ENCODE measurements at regions not wholly inside any gene's neighbourhood (a gene's known extent, or its start where the extent isn't known, plus 50 kb on each side); places are given as distances from the start of the nearest gene placed in this dataset.

DNA sequence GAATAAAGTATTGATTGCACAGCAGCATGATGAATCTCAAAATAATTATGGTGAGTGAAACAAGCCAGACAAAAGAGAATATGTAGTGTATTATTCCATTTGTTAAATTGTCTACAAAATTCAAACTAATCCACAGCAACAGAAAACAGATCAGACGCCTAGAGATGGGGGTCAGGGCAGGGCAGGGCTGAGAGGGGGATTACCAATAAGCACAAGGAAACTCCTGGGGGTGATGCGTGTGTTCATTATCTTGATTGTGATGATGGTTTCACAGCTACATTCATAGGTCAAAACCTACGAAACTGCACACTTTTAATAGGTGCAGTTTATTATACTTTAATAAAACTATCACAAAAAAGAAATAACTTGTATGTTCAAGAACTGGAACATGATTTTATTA, 132.7 kb upstream of the CDK6 start:
- TF ChIP-seq TAF1 (conservative IDR thresholded peaks at IDR 0.05) = no peak
- TF ChIP-seq, protein P1, sequence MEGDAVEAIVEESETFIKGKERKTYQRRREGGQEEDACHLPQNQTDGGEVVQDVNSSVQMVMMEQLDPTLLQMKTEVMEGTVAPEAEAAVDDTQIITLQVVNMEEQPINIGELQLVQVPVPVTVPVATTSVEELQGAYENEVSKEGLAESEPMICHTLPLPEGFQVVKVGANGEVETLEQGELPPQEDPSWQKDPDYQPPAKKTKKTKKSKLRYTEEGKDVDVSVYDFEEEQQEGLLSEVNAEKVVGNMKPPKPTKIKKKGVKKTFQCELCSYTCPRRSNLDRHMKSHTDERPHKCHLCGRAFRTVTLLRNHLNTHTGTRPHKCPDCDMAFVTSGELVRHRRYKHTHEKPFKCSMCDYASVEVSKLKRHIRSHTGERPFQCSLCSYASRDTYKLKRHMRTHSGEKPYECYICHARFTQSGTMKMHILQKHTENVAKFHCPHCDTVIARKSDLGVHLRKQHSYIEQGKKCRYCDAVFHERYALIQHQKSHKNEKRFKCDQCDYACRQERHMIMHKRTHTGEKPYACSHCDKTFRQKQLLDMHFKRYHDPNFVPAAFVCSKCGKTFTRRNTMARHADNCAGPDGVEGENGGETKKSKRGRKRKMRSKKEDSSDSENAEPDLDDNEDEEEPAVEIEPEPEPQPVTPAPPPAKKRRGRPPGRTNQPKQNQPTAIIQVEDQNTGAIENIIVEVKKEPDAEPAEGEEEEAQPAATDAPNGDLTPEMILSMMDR (IDR thresholded peaks at IDR 0.05; ENCODE audit: low read depth, low read length, missing input control) = no peak
- no peak for TF ChIP-seq RXRA (IDR thresholded peaks at IDR 0.05)
- TF ChIP-seq EGR1 (IDR thresholded peaks at IDR 0.05; ENCODE audit: low read depth in 2 of 2) = no peak
- TF ChIP-seq SP1 (IDR thresholded peaks at IDR 0.05) = no peak
- TF ChIP-seq, protein P2, sequence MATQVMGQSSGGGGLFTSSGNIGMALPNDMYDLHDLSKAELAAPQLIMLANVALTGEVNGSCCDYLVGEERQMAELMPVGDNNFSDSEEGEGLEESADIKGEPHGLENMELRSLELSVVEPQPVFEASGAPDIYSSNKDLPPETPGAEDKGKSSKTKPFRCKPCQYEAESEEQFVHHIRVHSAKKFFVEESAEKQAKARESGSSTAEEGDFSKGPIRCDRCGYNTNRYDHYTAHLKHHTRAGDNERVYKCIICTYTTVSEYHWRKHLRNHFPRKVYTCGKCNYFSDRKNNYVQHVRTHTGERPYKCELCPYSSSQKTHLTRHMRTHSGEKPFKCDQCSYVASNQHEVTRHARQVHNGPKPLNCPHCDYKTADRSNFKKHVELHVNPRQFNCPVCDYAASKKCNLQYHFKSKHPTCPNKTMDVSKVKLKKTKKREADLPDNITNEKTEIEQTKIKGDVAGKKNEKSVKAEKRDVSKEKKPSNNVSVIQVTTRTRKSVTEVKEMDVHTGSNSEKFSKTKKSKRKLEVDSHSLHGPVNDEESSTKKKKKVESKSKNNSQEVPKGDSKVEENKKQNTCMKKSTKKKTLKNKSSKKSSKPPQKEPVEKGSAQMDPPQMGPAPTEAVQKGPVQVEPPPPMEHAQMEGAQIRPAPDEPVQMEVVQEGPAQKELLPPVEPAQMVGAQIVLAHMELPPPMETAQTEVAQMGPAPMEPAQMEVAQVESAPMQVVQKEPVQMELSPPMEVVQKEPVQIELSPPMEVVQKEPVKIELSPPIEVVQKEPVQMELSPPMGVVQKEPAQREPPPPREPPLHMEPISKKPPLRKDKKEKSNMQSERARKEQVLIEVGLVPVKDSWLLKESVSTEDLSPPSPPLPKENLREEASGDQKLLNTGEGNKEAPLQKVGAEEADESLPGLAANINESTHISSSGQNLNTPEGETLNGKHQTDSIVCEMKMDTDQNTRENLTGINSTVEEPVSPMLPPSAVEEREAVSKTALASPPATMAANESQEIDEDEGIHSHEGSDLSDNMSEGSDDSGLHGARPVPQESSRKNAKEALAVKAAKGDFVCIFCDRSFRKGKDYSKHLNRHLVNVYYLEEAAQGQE (IDR thresholded peaks at IDR 0.05) = no peak
- TF ChIP-seq, protein P3, sequence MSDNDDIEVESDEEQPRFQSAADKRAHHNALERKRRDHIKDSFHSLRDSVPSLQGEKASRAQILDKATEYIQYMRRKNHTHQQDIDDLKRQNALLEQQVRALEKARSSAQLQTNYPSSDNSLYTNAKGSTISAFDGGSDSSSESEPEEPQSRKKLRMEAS (IDR thresholded peaks at IDR 0.05) = no peak
- TF ChIP-seq, protein P4, sequence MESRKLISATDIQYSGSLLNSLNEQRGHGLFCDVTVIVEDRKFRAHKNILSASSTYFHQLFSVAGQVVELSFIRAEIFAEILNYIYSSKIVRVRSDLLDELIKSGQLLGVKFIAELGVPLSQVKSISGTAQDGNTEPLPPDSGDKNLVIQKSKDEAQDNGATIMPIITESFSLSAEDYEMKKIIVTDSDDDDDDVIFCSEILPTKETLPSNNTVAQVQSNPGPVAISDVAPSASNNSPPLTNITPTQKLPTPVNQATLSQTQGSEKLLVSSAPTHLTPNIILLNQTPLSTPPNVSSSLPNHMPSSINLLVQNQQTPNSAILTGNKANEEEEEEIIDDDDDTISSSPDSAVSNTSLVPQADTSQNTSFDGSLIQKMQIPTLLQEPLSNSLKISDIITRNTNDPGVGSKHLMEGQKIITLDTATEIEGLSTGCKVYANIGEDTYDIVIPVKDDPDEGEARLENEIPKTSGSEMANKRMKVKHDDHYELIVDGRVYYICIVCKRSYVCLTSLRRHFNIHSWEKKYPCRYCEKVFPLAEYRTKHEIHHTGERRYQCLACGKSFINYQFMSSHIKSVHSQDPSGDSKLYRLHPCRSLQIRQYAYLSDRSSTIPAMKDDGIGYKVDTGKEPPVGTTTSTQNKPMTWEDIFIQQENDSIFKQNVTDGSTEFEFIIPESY (IDR thresholded peaks at IDR 0.05) = no peak
- no peak for TF ChIP-seq ATF3 (IDR thresholded peaks at IDR 0.05)
- TF ChIP-seq RAD21 (IDR thresholded peaks at IDR 0.05) = no peak
- no peak for TF ChIP-seq YY1 (IDR thresholded peaks at IDR 0.05)
- no peak for TF ChIP-seq JUND (IDR thresholded peaks at IDR 0.05)
- TF ChIP-seq GABPA (IDR thresholded peaks at IDR 0.05 in 1 of 2, conservative IDR thresholded peaks at IDR 0.05 in 1 of 2) = no peak

Data from liver (tissue), 3 donors.